Vagina (tissue), 2 donors: ENCODE measurements at regions not wholly inside any gene's neighbourhood (a gene's known extent, or its start where the extent isn't known, plus 50 kb on each side); places are given as distances from the start of the nearest gene placed in this dataset.

Source experiments
- DNase-seq, 2 donors: peaks; one replicate each; pipeline ENCODE4 v3.0.0-alpha.2; 2017; ENCODE audit errors: extremely low spot score in 2 of 2
- H3K27ac ChIP-seq: fragments of 200-600 bp; sonication (generic); one replicate; pipeline ENCODE4 v1.5.1; 2019
- H3K27me3 ChIP-seq: fragments of 200-600 bp; sonication (generic); one replicate; pipeline ENCODE4 v1.5.1; 2019
- H3K36me3 ChIP-seq, 2 donors: fragments of 200-600 bp; sonication (generic); one replicate each; pipeline ENCODE4 v1.5.1; 2017 to 2019
- H3K4me1 ChIP-seq: fragments of 200-600 bp; sonication (generic); one replicate; pipeline ENCODE4 v1.5.1; 2019
- H3K4me3 ChIP-seq, 2 donors: fragments of 200-600 bp; sonication (generic); 1 replicate in 1 of 2; 2 replicates in 1 of 2; pipeline ENCODE4 v1.5.1; 2016 to 2019
- H3K9me3 ChIP-seq: fragments of 200-600 bp; sonication (generic); one replicate; pipeline ENCODE4 v1.5.1; 2019
- CTCF ChIP-seq, 3 experiments: fragments of 450-650 bp in 2 of 3; fragments of 200-600 bp in 1 of 3; sonication (generic) in 1 of 3; IDR thresholded peaks; one replicate each; pipeline ENCODE4 v1.5.1; 2017 to 2019; ENCODE audit warnings: antibody characterized with exemption in 3 of 3, mild to moderate bottlenecking in 2 of 3, moderate library complexity in 2 of 3
- POLR2A ChIP-seq, 2 donors: fragments of 450-650 bp; IDR thresholded peaks; one replicate each; pipeline ENCODE4 v1.6.1; 2017; ENCODE audit warnings: antibody characterized with exemption in 2 of 2, mild to moderate bottlenecking in 2 of 2, moderate library complexity in 2 of 2
- POLR2AphosphoS5 ChIP-seq, 2 donors: sonication (generic); formaldehyde crosslinking; IDR thresholded peaks; one replicate each; pipeline ENCODE4 v1.9.0; 2017; ENCODE audit warnings: antibody characterized with exemption in 2 of 2, mild to moderate bottlenecking in 2 of 2, low read depth in 1 of 2; ENCODE audit not compliant: insufficient read depth in 1 of 2
- intact Hi-C: fragments of 100-400 bp; cut with DNase I; formaldehyde crosslinking; loops from one replicate; pipeline ENCODE4 v1.15.1; 2023

GRCh38 chr3:194933465-194933864, 247.8 kb downstream of the FAM43A start:
- no peak for TF ChIP-seq POLR2A (IDR thresholded peaks at IDR 0.05)
- no peak for TF ChIP-seq POLR2AphosphoS5 (IDR thresholded peaks at IDR 0.05; ENCODE audit: insufficient read depth in 1 of 2, low read depth in 1 of 2)
- no peak for TF ChIP-seq CTCF (IDR thresholded peaks at IDR 0.05)
- no peak overlapping the region for H3K4me3 ChIP-seq
- DNase-seq, result peak in 1 of 2 donors; percentile 82
- no peak overlapping the region for H3K27ac ChIP-seq
- H3K4me1 ChIP-seq, result peaks cover 27% of the 10 kb centered on the region
- no peaks in the 10 kb centered on the region for H3K9me3 ChIP-seq
- intact Hi-C loops, result no loop called here
- no peaks in the 10 kb centered on the region for H3K27me3 ChIP-seq
- H3K36me3 ChIP-seq, result no peaks in the 10 kb centered on the region

GRCh38 chr3:194935061-194935460, 249.4 kb downstream of the FAM43A start:
- intact Hi-C loops, result no loop called here
- no peaks in the 10 kb centered on the region for H3K27me3 ChIP-seq
- DNase-seq, result peak in 1 of 2 donors; percentile 90
- H3K4me3 ChIP-seq, result no peak overlapping the region
- no peak overlapping the region for H3K27ac ChIP-seq
- TF ChIP-seq POLR2A (IDR thresholded peaks at IDR 0.05) (no peak), POLR2AphosphoS5 (IDR thresholded peaks at IDR 0.05; ENCODE audit: insufficient read depth in 1 of 2, low read depth in 1 of 2) (no peak), CTCF (IDR thresholded peaks at IDR 0.05) (no peak)
- H3K4me1 ChIP-seq, result peaks cover 16% of the 10 kb centered on the region
- H3K9me3 ChIP-seq, result no peaks in the 10 kb centered on the region
- no peaks in the 10 kb centered on the region for H3K36me3 ChIP-seq

- Histone ChIP-seq H3K4me3 (no peak overlapping the region), H3K9me3 (no peaks in the 10 kb centered on the region), H3K36me3 (no peaks in the 10 kb centered on the region), H3K4me1 (peaks cover 8% of the 10 kb centered on the region), H3K27me3 (no peaks in the 10 kb centered on the region), H3K27ac (no peak overlapping the region)
- DNase-seq, result no peak
- no peak for TF ChIP-seq POLR2AphosphoS5 (IDR thresholded peaks at IDR 0.05; ENCODE audit: insufficient read depth in 1 of 2, low read depth in 1 of 2)
- TF ChIP-seq POLR2A (IDR thresholded peaks at IDR 0.05), result no peak
- TF ChIP-seq CTCF (IDR thresholded peaks at IDR 0.05), result no peak
- intact Hi-C loops, result no loop called here
These were observed 250.2 kb downstream of the FAM43A start for GRCh38 chr3:194935632-194936470.

GRCh38 chr3:194936659-194937058, 251.0 kb downstream of the FAM43A start:
- H3K27me3 ChIP-seq, result no peaks in the 10 kb centered on the region
- intact Hi-C loops, result no loop called here
- H3K27ac ChIP-seq, result no peak overlapping the region
- peak in 1 of 2 donors; percentile 84 for DNase-seq
- H3K4me1 ChIP-seq, result peaks cover under 1% of the 10 kb centered on the region
- TF ChIP-seq CTCF (IDR thresholded peaks at IDR 0.05), result no peak
- no peak for TF ChIP-seq POLR2AphosphoS5 (IDR thresholded peaks at IDR 0.05; ENCODE audit: insufficient read depth in 1 of 2, low read depth in 1 of 2)
- no peak for TF ChIP-seq POLR2A (IDR thresholded peaks at IDR 0.05)
- H3K36me3 ChIP-seq, result no peaks in the 10 kb centered on the region
- no peak overlapping the region for H3K4me3 ChIP-seq
- no peaks in the 10 kb centered on the region for H3K9me3 ChIP-seq

- DNase-seq, result peak in 1 of 2 donors; percentile 58
- intact Hi-C loops, result no loop called here
These were observed 251.5 kb downstream of the FAM43A start for GRCh38 chr3:194937144-194937543.

More at GRCh38 chr3:194937144-194937543, 251.5 kb downstream of the FAM43A start:
- H3K4me1 ChIP-seq, result no peaks in the 10 kb centered on the region
- no peaks in the 10 kb centered on the region for H3K36me3 ChIP-seq
- no peaks in the 10 kb centered on the region for H3K9me3 ChIP-seq
- H3K4me3 ChIP-seq, result no peak overlapping the region
- no peak overlapping the region for H3K27ac ChIP-seq
- no peaks in the 10 kb centered on the region for H3K27me3 ChIP-seq
- TF ChIP-seq CTCF (IDR thresholded peaks at IDR 0.05) (no peak), POLR2AphosphoS5 (IDR thresholded peaks at IDR 0.05; ENCODE audit: insufficient read depth in 1 of 2, low read depth in 1 of 2) (no peak), POLR2A (IDR thresholded peaks at IDR 0.05) (no peak)
